ENCODE measurements at regions not wholly inside any gene's neighbourhood (a gene's known extent, or its start where the extent isn't known, plus 50 kb on each side); places are given as distances from the start of the nearest gene placed in this dataset.

DNA sequence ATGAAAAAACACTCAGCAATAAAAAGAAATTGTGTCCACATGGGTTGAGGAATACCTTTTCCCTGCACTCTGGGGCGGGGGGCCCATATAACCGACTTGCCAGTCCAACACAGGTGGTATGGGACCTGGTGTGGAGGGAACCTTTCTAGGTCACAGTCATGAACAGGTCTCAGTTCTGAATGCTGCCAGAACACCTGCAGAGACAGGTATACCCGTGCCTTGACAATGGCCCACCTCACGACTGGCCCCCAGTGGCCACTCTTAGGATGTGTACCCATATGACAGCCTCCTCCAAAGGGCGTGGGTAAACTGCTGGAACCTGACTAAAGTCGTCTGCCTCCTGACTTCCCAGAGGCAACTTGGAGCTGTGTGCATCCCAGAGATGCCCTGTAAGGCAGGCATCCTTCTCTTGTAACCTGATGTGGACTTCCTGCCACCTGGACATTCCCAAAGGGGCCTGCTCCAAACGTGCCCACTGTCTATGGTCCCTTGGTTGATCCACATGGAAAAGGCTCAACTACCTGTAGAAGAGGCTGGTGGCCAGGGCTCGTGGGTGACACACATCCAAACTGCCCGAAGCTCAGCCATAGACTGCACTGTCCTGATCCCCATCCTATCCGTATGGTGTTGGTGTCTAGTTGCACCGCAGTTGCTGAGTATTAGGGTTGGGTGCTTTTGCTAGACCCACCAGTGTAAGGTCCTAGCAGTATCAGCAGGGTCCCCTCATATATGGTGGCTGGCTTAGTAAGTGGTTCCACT lies 859.3 kb downstream of the BRD1 start:
- Histone ChIP-seq H4K20me1 (ENCODE audit: insufficient read depth, low read depth, low read length) (no peaks in the 10 kb centered on the region), H3K4me3 (ENCODE audit: low read length) (no peak overlapping the region), H3K27ac (ENCODE audit: low read length) (no peak overlapping the region), H3K4me1 (ENCODE audit: low read length) (no peaks in the 10 kb centered on the region), H3K9me2 (replicated peaks; ENCODE audit: insufficient read depth, low read length) (no peaks in the 10 kb centered on the region), H3K9ac (ENCODE audit: low read length) (no peak overlapping the region), H3K4me2 (ENCODE audit: low read depth, low read length, poor library complexity, severe bottlenecking) (no peak overlapping the region), H2AFZ (ENCODE audit: low read length) (no peak overlapping the region), H3K36me3 (ENCODE audit: insufficient read depth, low read length) (no peaks in the 10 kb centered on the region), H3K79me2 (ENCODE audit: low read length) (no peaks in the 10 kb centered on the region), H3K9me3 (ENCODE audit: low read length) (no peaks in the 10 kb centered on the region), H3K27me3 (ENCODE audit: low read length) (no peaks in the 10 kb centered on the region)
- DNase-seq: peak; percentile 73

DNA sequence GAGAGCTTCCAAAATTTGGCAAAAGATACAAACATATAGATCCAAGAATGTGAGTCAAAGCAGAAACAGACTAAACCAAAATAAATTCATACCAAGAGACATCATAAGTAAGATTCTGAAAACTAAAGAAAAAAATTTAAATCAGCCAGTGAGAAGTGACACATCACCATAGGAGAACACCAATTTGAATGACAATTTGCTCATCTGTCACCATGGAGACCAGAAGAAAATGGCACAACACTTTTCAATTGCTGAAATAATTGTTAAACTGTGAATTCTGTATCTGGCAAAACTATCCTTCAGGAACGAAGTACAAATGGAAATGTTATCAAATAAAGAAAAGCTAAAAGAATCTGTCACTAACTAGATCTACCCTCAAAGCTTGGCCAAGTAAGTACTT lies 864.3 kb downstream of the BRD1 start:
- DNase-seq: no peak
- Histone ChIP-seq H2AFZ (ENCODE audit: low read length) (no peak overlapping the region), H3K79me2 (ENCODE audit: low read length) (no peaks in the 10 kb centered on the region), H3K4me1 (ENCODE audit: low read length) (no peaks in the 10 kb centered on the region), H3K9me2 (replicated peaks; ENCODE audit: insufficient read depth, low read length) (no peaks in the 10 kb centered on the region), H3K9ac (ENCODE audit: low read length) (no peak overlapping the region), H3K9me3 (ENCODE audit: low read length) (no peaks in the 10 kb centered on the region), H3K27me3 (ENCODE audit: low read length) (no peaks in the 10 kb centered on the region), H3K36me3 (ENCODE audit: insufficient read depth, low read length) (no peaks in the 10 kb centered on the region), H4K20me1 (ENCODE audit: insufficient read depth, low read depth, low read length) (no peaks in the 10 kb centered on the region), H3K4me3 (ENCODE audit: low read length) (no peak overlapping the region), H3K27ac (ENCODE audit: low read length) (no peak overlapping the region), H3K4me2 (ENCODE audit: low read depth, low read length, poor library complexity, severe bottlenecking) (no peak overlapping the region)

DNA sequence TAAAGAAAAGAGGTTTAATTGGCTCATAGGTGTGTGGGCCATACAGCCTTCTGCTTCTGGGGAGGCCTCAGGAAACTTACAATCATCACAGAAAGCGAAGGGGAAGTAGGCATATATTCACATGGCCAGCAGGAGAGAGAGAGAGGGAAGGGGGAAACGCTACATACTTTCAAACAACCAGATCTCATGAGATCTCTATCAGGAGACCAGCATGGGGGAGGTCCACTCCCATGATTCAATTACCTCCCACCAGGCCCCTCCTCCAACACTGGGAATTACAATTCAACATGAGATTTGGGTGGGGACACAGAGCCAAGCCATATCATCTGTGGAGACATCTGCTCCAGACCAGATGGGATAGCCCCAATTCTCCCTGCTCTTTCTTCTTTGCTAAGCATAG lies 866.0 kb downstream of the BRD1 start:
- no peak overlapping the region for H3K27ac ChIP-seq (ENCODE audit: low read length)
- DNase-seq: no peak
- no peak overlapping the region for H3K9ac ChIP-seq (ENCODE audit: low read length)

DNA sequence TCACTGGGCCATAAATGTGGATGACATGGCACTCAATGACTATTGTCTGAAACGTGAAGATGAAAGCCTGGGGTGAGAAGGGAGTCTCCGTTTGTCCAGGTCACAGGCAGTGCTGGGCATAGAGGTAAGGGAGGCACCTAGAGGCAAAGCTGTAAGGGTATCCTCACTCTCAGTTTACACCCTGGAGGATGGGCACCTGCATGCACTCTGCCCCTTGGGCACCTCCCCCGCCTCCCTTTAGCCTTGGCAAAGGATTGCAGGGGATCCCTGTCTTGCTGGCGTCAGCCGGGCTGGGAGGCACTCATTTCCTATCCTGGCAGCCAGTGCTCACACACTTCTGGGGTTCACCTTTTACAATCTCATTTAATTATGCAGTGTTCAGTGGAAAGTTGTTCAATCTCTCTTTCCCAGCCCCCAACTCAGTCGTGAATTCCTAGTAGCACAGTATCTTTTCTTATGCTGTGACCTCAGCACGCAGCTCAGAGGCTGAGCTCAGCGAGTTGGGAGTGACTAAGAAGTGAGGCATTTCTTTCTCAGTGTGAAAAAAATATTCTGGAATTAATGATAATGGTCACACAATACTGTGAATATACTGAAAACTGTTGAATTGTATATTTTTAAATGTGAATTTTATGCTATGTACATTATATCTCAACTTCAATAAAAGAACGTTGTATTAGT lies 866.6 kb downstream of the BRD1 start:
- Histone ChIP-seq H3K9me3 (ENCODE audit: low read length) (no peaks in the 10 kb centered on the region), H2AFZ (ENCODE audit: low read length) (no peak overlapping the region), H3K4me2 (ENCODE audit: low read depth, low read length, poor library complexity, severe bottlenecking) (no peak overlapping the region), H3K36me3 (ENCODE audit: insufficient read depth, low read length) (no peaks in the 10 kb centered on the region), H3K4me3 (ENCODE audit: low read length) (no peak overlapping the region), H3K9me2 (replicated peaks; ENCODE audit: insufficient read depth, low read length) (no peaks in the 10 kb centered on the region), H4K20me1 (ENCODE audit: insufficient read depth, low read depth, low read length) (no peaks in the 10 kb centered on the region), H3K79me2 (ENCODE audit: low read length) (no peaks in the 10 kb centered on the region), H3K27me3 (ENCODE audit: low read length) (no peaks in the 10 kb centered on the region), H3K9ac (ENCODE audit: low read length) (no peak overlapping the region), H3K4me1 (ENCODE audit: low read length) (no peaks in the 10 kb centered on the region), H3K27ac (ENCODE audit: low read length) (no peak overlapping the region)
- no peak for DNase-seq

More for the DNA sequence above, 866.0 kb downstream of the BRD1 start:
- H3K9me2 ChIP-seq (replicated peaks; ENCODE audit: insufficient read depth, low read length): no peaks in the 10 kb centered on the region
- H3K27me3 ChIP-seq (ENCODE audit: low read length): no peaks in the 10 kb centered on the region
- no peaks in the 10 kb centered on the region for H3K4me1 ChIP-seq (ENCODE audit: low read length)
- H4K20me1 ChIP-seq (ENCODE audit: insufficient read depth, low read depth, low read length): no peaks in the 10 kb centered on the region
- H3K36me3 ChIP-seq (ENCODE audit: insufficient read depth, low read length): no peaks in the 10 kb centered on the region
- no peak overlapping the region for H3K4me3 ChIP-seq (ENCODE audit: low read length)
- no peaks in the 10 kb centered on the region for H3K9me3 ChIP-seq (ENCODE audit: low read length)
- no peaks in the 10 kb centered on the region for H3K79me2 ChIP-seq (ENCODE audit: low read length)
- no peak overlapping the region for H3K4me2 ChIP-seq (ENCODE audit: low read depth, low read length, poor library complexity, severe bottlenecking)
- H2AFZ ChIP-seq (ENCODE audit: low read length): no peak overlapping the region

DNA sequence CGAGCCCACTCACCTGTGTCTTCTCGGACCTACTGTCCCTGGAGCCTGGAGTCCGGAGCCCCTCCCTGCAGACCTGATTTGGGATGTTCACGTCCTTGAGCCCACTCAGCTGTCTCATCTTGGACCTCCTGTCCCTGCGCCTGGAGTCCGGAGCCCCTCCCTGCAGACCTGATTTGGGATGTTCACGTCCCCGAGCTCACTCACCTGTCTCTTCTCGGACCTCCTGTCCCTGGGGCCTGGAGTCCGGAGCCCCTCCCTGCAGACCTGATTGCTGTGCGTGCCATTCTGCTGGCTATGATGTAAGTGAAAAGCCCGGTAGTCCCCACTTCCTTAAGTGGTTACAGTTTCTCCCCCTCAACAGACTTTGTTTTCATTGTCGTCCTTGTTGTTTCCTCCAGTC lies 867.1 kb downstream of the BRD1 start:
- H3K36me3 ChIP-seq (ENCODE audit: insufficient read depth, low read length): no peaks in the 10 kb centered on the region

DNA sequence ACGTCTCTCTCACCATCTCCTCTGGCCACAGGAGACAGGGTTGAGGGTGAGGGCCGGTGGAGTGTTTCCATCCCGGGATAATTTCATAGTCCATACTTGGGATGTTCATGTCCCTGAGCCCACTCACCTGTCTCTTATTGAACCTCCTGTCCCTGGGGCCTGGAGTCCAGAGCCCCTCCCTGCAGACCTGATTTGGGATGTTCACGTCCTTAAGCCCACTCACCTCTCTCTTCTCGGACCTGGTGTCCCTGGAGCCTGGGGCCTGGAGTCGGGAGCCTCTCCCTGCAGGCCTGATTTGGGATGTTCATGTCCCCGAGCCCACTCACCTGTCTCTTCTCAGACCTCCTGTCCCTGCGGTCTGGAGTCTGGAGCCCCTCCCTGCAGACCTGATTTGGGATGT lies 868.2 kb downstream of the BRD1 start:
- Histone ChIP-seq H4K20me1 (ENCODE audit: insufficient read depth, low read depth, low read length) (no peaks in the 10 kb centered on the region), H2AFZ (ENCODE audit: low read length) (no peak overlapping the region)
- no peak for DNase-seq

More for the DNA sequence above, 867.1 kb downstream of the BRD1 start:
- Histone ChIP-seq H2AFZ (ENCODE audit: low read length) (no peak overlapping the region), H3K4me2 (ENCODE audit: low read depth, low read length, poor library complexity, severe bottlenecking) (no peak overlapping the region), H3K27ac (ENCODE audit: low read length) (no peak overlapping the region), H3K9me3 (ENCODE audit: low read length) (no peaks in the 10 kb centered on the region), H3K79me2 (ENCODE audit: low read length) (no peaks in the 10 kb centered on the region), H3K9ac (ENCODE audit: low read length) (no peak overlapping the region), H3K4me1 (ENCODE audit: low read length) (no peaks in the 10 kb centered on the region), H4K20me1 (ENCODE audit: insufficient read depth, low read depth, low read length) (no peaks in the 10 kb centered on the region), H3K27me3 (ENCODE audit: low read length) (no peaks in the 10 kb centered on the region), H3K4me3 (ENCODE audit: low read length) (no peak overlapping the region), H3K9me2 (replicated peaks; ENCODE audit: insufficient read depth, low read length) (no peaks in the 10 kb centered on the region)
- DNase-seq: no peak

DNA sequence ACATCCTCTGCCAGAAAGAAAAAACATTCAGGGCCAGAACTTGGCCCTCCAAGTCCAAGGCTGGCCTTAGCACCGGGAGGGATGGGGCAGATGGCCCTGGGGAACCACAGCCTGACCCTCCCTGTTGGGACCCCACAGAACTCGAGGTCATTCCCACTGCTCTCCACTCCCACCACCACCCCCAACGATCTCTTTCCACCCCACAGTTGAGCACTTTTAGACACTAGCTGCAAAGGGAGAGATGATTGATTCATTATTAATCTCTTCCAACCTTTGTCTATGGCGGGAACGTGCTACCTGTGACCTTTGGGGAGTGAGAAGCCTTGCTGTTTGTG lies 869.7 kb downstream of the BRD1 start:
- Histone ChIP-seq H3K9ac (ENCODE audit: low read length) (no peak overlapping the region), H4K20me1 (ENCODE audit: insufficient read depth, low read depth, low read length) (no peaks in the 10 kb centered on the region), H3K9me3 (ENCODE audit: low read length) (no peaks in the 10 kb centered on the region), H3K36me3 (ENCODE audit: insufficient read depth, low read length) (no peaks in the 10 kb centered on the region), H3K4me1 (ENCODE audit: low read length) (no peaks in the 10 kb centered on the region), H3K79me2 (ENCODE audit: low read length) (no peaks in the 10 kb centered on the region), H3K27me3 (ENCODE audit: low read length) (no peaks in the 10 kb centered on the region), H3K27ac (ENCODE audit: low read length) (no peak overlapping the region), H3K4me2 (ENCODE audit: low read depth, low read length, poor library complexity, severe bottlenecking) (no peak overlapping the region), H3K4me3 (ENCODE audit: low read length) (no peak overlapping the region), H3K9me2 (replicated peaks; ENCODE audit: insufficient read depth, low read length) (no peaks in the 10 kb centered on the region), H2AFZ (ENCODE audit: low read length) (no peak overlapping the region)
- no peak for DNase-seq

More for the DNA sequence above, 868.2 kb downstream of the BRD1 start:
- Histone ChIP-seq H3K79me2 (ENCODE audit: low read length) (no peaks in the 10 kb centered on the region), H3K36me3 (ENCODE audit: insufficient read depth, low read length) (no peaks in the 10 kb centered on the region), H3K9me3 (ENCODE audit: low read length) (no peaks in the 10 kb centered on the region), H3K9me2 (replicated peaks; ENCODE audit: insufficient read depth, low read length) (no peaks in the 10 kb centered on the region), H3K9ac (ENCODE audit: low read length) (no peak overlapping the region), H3K4me2 (ENCODE audit: low read depth, low read length, poor library complexity, severe bottlenecking) (no peak overlapping the region), H3K27me3 (ENCODE audit: low read length) (no peaks in the 10 kb centered on the region), H3K4me3 (ENCODE audit: low read length) (no peak overlapping the region), H3K4me1 (ENCODE audit: low read length) (no peaks in the 10 kb centered on the region), H3K27ac (ENCODE audit: low read length) (no peak overlapping the region)

DNA sequence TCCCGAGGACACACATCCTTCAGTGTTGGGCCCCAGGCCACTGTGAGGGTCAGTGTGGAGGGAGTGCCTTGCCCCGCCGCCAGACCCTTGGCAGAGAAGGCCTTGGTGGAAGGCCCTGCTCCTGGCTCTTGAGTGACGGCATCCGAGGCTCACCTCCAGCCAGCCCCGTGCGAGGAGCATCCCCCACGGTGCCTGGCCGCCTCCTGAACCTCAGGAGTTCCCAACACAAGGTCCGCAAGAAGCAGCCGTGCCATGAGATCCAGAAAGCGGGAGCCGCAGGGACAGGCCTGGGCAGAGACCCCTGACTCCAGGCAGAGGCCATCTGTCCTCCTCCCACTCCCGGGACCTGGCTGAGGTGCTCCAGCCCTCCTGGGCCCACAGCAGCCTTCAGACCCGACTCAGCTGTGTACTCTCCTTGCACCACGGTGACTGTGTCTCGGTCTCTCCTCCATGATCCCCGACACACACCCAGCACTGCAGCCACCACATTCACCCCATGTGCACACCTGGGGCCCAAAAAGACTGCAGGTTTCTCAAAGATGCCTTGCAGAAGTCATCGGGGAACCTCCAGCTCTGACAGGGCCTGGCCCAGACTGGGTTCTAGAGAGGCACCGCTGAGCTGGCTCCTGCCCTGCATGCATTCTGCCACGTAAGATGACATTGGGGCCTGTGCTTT lies 870.2 kb downstream of the BRD1 start:
- H3K9me3 ChIP-seq (ENCODE audit: low read length): no peaks in the 10 kb centered on the region

More for the DNA sequence above, 870.2 kb downstream of the BRD1 start:
- Histone ChIP-seq H4K20me1 (ENCODE audit: insufficient read depth, low read depth, low read length) (no peaks in the 10 kb centered on the region), H3K4me1 (ENCODE audit: low read length) (no peaks in the 10 kb centered on the region), H3K27ac (ENCODE audit: low read length) (no peak overlapping the region), H2AFZ (ENCODE audit: low read length) (no peak overlapping the region), H3K27me3 (ENCODE audit: low read length) (no peaks in the 10 kb centered on the region), H3K36me3 (ENCODE audit: insufficient read depth, low read length) (no peaks in the 10 kb centered on the region), H3K9ac (ENCODE audit: low read length) (no peak overlapping the region), H3K79me2 (ENCODE audit: low read length) (no peaks in the 10 kb centered on the region), H3K4me2 (ENCODE audit: low read depth, low read length, poor library complexity, severe bottlenecking) (no peak overlapping the region), H3K9me2 (replicated peaks; ENCODE audit: insufficient read depth, low read length) (no peaks in the 10 kb centered on the region), H3K4me3 (ENCODE audit: low read length) (no peak overlapping the region)
- no peak for DNase-seq

All from Karpas-422 (cell line).